K562 (cell line): ENCODE measurements at regions not wholly inside any gene's neighbourhood (a gene's known extent, or its start where the extent isn't known, plus 50 kb on each side); places are given as distances from the start of the nearest gene placed in this dataset.

Source experiments
- DMBX1 ChIP-seq: fragments of 250-450 bp; sonication (Bioruptor Pico); IDR thresholded peaks from 2 replicates; pipeline ENCODE4 v1.8.0; 2022; ENCODE audit warnings: inconsistent platforms, mild to moderate bottlenecking, moderate library complexity, borderline replicate concordance
- EZH2 ChIP-seq: IDR thresholded peaks from 2 replicates; pipeline ENCODE4 v1.6.1; 2012; ENCODE audit warnings: low read depth, mild to moderate bottlenecking, inconsistent platforms, low read length, borderline replicate concordance
- JUNB ChIP-seq: fragments of 450-650 bp; formaldehyde crosslinking; conservative IDR thresholded peaks from 2 replicates; pipeline ENCODE4 v1.4.0; 2020; ENCODE audit warnings: mild to moderate bottlenecking

DNA sequence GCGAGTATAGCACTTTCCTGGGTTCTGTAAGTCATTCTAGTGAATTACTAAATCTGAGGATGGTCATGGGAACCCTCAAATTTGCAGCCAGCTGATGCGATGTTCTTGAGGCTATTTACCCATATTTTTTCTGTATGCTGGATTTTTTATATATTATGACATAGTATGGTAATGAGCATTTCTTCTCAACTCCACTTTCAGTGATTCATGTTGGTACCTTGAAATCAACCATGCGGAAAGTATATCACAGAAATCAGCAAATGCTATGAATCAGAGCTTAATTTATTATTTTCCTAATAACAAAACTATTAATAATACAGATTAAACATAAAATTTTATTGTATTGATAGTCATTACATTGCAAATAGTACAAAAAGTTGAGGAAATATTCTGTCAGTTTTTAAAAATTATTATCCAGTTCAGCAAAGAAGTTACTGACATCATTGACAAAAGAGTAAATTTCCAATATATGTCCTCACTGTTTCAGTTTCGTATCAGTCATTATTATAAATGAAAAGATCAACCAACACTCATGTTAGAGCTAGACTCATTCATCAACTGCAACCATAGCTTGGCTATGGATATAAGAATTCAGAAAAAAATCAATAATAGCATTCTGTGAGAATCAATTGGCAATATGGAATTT, 164.3 kb upstream of the SETMAR start:
- TF ChIP-seq EZH2 (no peak), JUNB (CRISPR knock-in tag) (no peak), DMBX1 (no peak)
